ENCODE measurements at regions not wholly inside any gene's neighbourhood (a gene's known extent, or its start where the extent isn't known, plus 50 kb on each side); places are given as distances from the start of the nearest gene placed in this dataset.

GRCh38 chr6:48630511-48630910 is 519.5 kb upstream of the PTCHD4 start:
- Histone ChIP-seq H4K91ac (ENCODE audit: insufficient read length, low read depth, low read length) (no peak overlapping the region), H3K27ac (ENCODE audit: insufficient read length, low read depth, low read length) (no peak overlapping the region), H2BK15ac (ENCODE audit: low read depth, low read length) (no peak overlapping the region), H2AFZ (ENCODE audit: low read length) (no peak overlapping the region), H2BK12ac (ENCODE audit: insufficient read length, low read depth, low read length) (no peak overlapping the region), H3K23ac (ENCODE audit: insufficient read length, low read depth, low read length) (no peak overlapping the region), H2AK5ac (ENCODE audit: insufficient read length, low read length) (no peak overlapping the region), H4K5ac (ENCODE audit: insufficient read length, low read depth, low read length) (no peak overlapping the region), H3K79me1 (ENCODE audit: insufficient read depth, low read depth, low read length, poor library complexity, severe bottlenecking) (no peaks in the 10 kb centered on the region), H2BK5ac (ENCODE audit: insufficient read length, low read length) (no peak overlapping the region), H3T11ph (ENCODE audit: low read length) (no peak overlapping the region), H3K4me2 (ENCODE audit: insufficient read depth, insufficient read length, low read length) (no peak overlapping the region), H4K20me1 (ENCODE audit: control insufficient read depth, insufficient read depth, insufficient read length) (no peaks in the 10 kb centered on the region), H3K9me3 (ENCODE audit: control insufficient read depth, low read depth, low read length) (no peaks in the 10 kb centered on the region), H3K23me2 (ENCODE audit: insufficient read length, low read depth, low read length, poor library complexity, severe bottlenecking) (no peaks in the 10 kb centered on the region), H2BK20ac (ENCODE audit: low read depth, low read length, poor library complexity, severe bottlenecking) (no peak overlapping the region), H3K56ac (ENCODE audit: insufficient read length, low read depth, low read length) (no peak overlapping the region), H3K4ac (ENCODE audit: low read depth, low read length) (no peak overlapping the region), H3K14ac (ENCODE audit: insufficient read depth, low read length) (no peak overlapping the region), H4K8ac (replicated peaks; ENCODE audit: insufficient read length, low read depth, low read length) (no peak overlapping the region), H2BK120ac (ENCODE audit: low read depth, low read length, poor library complexity, severe bottlenecking) (no peak overlapping the region), H3K27me3 (ENCODE audit: insufficient read depth, low read length) (no peaks in the 10 kb centered on the region), H3K79me2 (ENCODE audit: insufficient read depth, low read length) (no peaks in the 10 kb centered on the region), H3K9ac (ENCODE audit: extremely low read depth, insufficient read length, low read length) (no peak overlapping the region), H3K18ac (ENCODE audit: insufficient read length, low read depth, low read length) (no peak overlapping the region), H3K4me1 (ENCODE audit: insufficient read depth, low read length) (no peaks in the 10 kb centered on the region)
- H3K27me3 Mint-ChIP-seq (ENCODE audit: low read depth): no peaks in the 10 kb centered on the region
- H3K4me1 Mint-ChIP-seq: peaks cover 5 to 6% of the 10 kb centered on the region in 2 experiments
- TF ChIP-seq, protein P1, sequence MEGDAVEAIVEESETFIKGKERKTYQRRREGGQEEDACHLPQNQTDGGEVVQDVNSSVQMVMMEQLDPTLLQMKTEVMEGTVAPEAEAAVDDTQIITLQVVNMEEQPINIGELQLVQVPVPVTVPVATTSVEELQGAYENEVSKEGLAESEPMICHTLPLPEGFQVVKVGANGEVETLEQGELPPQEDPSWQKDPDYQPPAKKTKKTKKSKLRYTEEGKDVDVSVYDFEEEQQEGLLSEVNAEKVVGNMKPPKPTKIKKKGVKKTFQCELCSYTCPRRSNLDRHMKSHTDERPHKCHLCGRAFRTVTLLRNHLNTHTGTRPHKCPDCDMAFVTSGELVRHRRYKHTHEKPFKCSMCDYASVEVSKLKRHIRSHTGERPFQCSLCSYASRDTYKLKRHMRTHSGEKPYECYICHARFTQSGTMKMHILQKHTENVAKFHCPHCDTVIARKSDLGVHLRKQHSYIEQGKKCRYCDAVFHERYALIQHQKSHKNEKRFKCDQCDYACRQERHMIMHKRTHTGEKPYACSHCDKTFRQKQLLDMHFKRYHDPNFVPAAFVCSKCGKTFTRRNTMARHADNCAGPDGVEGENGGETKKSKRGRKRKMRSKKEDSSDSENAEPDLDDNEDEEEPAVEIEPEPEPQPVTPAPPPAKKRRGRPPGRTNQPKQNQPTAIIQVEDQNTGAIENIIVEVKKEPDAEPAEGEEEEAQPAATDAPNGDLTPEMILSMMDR (conservative IDR thresholded peaks at IDR 0.05): no peak
- WGBS (ENCODE audit: extremely low coverage, insufficient read length, low lambda C conversion rate): no CpG with 5 or more reads among the region's 1 CpG
- H3K27ac Mint-ChIP-seq: no peak overlapping the region
- no peak overlapping the region for H3K4me3 Mint-ChIP-seq
- H3K36me3 Mint-ChIP-seq (ENCODE audit: insufficient read depth in 1 of 3, low read depth in 3 of 3): no peaks in the 10 kb centered on the region
- no peaks in the 10 kb centered on the region for H3K9me3 Mint-ChIP-seq
- no peak for DNase-seq

All from H9 (cell line).